ENCODE measurements at regions not wholly inside any gene's neighbourhood (a gene's known extent, or its start where the extent isn't known, plus 50 kb on each side); places are given as distances from the start of the nearest gene placed in this dataset.

GRCh38 chr5:159422910-159423309 is 92.6 kb upstream of the IL12B start:
- DNase-seq, result no peak

- DNase-seq, result no peak
Measured at GRCh38 chr5:159424123-159424522, 93.8 kb upstream of the IL12B start.

- no peak for DNase-seq
Measured at GRCh38 chr5:159426694-159427093, 96.4 kb upstream of the IL12B start.

- DNase-seq, result no peak
Measured at GRCh38 chr5:159427180-159428012, 97.1 kb upstream of the IL12B start.

GRCh38 chr5:159430361-159431012 is 100.2 kb upstream of the IL12B start:
- DNase-seq, result no peak

GRCh38 chr5:159435855-159436254 is 105.6 kb upstream of the IL12B start:
- no peak for DNase-seq

- DNase-seq, result no peak
Measured at GRCh38 chr5:159438092-159438491, 107.8 kb upstream of the IL12B start.

GRCh38 chr5:159439002-159439401 is 108.7 kb upstream of the IL12B start:
- no peak for DNase-seq

- no peak for DNase-seq
Measured at GRCh38 chr5:159440235-159440634, 109.9 kb upstream of the IL12B start.

DNA sequence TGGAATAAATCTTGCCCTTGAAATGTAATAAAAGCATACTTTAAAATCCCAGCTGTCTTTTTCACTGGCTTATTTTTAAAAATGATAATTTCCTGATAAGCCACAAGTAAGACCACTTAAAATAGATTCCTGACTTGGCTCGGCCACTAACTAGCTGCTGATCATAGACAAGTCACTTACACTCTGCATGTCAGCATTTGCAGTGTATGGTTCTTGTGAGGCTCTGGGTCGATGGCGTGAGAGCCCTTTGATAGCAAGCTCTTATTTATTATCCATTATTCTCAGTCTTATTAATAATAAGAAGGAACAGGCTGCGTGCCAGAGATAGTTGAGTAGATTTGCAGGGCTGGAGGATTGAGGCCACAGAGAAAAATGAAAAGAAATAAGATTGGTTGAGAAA is 110.7 kb upstream of the IL12B start:
- no peak for DNase-seq

- DNase-seq, result no peak
Measured at GRCh38 chr5:159441441-159441840, 111.2 kb upstream of the IL12B start.

DNA sequence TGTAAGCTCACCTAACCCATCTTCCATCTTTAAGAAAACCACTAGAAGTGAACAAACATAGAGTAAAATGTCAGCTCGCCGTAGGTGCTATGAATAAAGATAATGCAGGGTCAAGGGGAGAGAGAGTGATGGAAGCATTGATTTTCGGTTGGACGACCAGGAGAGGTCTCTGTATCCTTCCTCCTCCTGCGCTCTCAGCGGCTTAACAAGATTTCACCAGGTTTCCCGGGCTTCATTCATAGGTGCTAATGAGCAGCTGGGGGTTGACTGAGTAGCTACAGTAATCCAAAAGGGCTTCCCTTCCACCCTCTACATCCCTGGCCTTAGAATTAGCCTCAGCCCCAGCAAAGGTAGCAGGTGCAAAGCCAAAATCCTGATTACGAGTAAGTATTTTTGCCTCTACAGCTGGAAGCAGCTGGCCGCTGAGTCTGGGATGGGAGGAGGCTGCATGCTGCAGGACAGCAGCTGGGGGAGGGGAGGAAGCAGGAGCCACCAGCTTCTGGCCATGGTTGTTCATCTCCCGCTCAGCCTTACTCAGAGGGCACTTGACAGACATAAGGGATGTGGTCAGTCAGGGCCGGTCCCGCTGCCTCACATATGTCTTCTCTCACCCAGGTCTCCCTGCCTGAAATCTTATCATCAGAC is 112.0 kb upstream of the IL12B start:
- no peak for DNase-seq

DNA sequence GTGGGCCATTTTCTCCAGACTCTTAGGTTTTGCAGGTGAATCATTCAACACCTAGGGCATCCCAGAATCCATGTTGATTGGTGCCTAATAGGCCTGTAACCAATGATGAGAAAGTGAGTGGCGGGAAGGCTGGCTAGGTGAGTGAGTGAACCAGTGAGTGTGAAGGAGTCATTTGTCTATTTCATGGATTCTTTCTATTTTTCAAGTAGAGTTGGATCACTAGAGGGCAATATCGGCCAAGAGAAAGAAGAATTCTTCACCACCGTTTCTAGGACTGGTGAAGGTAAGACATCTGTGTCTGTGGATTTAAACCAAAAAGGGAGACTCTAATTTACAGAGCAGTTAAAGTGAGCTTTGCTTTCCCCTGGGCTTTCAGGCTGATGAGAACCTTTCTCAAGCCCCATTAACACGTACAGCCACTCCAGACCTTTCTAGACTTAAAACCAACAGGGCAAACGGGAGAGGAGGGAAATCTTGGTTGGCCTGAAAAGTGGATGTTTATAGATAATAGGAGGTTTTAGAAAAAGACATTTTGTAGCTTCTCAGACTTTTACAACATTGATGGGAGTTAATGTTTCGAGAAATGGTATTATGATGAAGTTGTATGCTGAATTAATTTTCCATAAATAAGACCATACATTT is 114.3 kb upstream of the IL12B start:
- DNase-seq, result no peak

DNA sequence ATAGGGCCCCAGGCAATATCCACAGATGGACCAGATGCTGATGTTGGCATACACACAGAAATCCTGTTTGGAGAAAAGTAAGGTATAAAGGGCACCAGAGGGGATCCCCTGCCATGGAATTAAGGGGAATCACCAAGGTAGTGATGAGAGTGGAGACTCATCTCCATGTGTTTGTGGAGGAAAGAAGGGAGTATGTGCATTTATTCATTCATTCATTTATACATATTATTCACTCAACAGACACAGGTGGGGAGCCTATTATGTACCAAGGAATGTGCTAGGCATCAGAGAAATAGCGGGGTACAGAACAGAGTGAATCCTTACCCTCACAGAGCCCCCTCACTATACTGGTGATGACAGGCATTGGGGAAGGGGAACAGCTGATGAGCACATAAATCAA is 116.8 kb upstream of the IL12B start:
- no peak for DNase-seq

GRCh38 chr5:159448841-159449407 is 118.6 kb upstream of the IL12B start:
- DNase-seq, result no peak

DNA sequence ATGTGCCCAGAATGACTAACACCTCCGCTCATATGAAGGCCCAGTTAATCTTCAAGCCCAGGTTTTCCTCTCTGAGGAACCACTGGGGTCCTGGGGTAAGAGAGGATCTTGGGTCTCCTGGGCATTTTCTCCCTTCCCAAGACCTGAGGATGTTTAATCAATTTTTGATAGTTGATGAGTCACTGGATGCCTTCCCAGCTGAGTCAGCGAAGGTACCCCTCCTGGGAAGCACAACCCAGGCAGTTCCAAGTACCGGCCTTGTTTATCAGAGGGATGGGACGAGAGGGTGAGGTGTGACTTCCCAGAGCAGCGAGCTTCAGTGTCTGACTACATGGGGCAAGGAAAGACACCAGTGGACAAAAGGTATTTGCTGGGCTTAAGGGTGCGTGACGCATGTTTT is 119.6 kb upstream of the IL12B start:
- no peak for DNase-seq

DNA sequence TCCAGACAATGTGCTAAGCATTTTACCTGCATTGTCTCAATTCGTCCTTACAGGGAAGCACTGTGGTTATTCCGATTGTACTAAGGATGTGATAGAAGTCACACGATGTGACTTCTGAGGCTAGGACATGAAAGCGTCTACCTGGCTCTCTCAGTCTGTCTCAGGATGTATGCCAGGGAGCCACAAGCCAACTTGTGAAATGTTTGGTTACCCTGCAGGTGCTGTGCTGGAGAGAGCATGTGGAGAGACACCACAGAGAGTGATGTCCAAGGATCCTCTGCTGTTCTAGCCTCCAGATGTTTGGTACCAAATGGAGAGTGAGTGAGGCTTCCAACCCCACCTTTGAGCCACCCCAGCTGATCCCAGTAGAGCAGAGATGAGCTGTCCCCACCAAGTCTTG is 120.1 kb upstream of the IL12B start:
- DNase-seq, result no peak

DNA sequence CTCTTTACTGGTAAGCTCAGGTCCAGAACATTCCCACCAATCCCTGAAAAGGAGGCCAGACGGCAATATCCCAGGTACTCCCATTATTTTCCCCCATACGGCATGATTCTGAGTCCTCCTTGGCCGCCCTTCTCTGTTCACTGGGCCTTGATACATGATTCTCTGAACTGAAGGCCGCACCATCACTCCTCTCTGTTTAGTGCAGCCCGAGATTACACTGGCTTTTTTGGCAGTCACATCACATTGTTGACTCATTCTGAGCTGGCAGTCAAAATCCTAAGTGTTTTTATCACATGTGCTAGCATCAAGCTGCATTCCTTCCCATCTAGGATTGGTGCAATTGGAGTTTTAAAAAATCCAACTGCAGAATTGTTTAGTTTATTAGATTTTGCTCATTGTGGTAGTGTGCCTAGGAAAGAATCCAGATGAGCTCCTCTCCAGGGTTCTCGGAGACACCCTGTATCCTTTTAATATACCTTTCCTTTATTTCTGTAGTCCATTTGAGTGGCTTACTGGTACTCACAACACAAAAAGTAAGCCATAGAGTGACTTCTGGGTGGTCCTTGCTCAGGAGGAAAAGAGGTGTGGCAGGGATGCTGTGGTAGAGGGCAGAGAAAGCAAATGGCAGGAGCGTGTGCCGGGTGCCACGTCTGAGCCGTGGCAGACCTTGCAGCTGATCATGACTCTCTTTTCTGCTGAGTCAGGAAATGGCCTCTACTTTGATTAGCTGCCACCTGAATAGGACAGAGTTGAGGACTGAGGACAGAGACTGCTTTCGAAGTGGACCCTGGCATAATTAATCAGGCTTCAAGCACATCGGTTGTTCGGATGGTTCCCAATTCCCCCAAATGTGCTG is 121.1 kb upstream of the IL12B start:
- no peak for DNase-seq

GRCh38 chr5:159452480-159453167 is 122.3 kb upstream of the IL12B start:
- no peak for DNase-seq

DNA sequence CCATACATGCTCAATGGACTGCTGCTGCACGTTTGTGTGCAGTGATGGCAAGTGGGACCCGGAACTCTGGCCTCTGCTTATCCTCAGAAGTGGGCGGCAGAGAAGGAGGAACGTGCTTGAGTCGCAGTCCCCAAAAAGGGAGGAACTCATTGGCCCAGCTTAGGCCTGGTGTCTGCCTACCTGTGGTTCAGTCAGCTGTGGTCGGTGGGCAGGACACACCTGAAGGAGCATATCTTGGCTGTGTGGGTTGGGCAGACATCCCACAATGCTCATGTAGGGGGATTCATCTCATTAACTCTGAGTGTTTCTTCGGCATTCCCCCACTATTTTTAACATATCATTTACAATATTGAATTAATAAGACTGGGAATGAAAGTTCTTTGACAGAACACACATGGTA is 122.9 kb upstream of the IL12B start:
- no peak for DNase-seq

DNA sequence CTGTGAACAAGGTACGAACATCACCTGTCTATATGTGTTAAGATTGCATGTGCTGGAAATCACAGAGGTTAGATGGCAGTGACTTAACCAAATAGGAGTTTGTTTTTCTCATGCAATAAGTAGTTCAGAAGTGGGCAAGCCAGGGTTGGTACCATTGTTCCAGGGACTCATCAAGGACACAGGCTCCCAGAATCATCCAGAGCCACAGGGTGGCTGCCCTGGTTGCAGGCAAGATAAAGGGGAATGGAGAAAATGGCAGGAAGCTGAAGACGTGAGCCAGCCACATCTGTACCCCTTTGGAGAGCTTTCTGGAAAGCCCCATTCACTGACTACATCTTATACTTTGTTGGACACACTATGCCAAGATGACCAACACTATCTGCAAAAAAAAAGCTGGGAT is 126.0 kb upstream of the IL12B start:
- no peak for DNase-seq

Measured in activated CD4-positive, alpha-beta T cell treated with anti-CD3 and anti-CD28 coated beads for 48 hours (primary cell).